ENCODE measurements at regions not wholly inside any gene's neighbourhood (a gene's known extent, or its start where the extent isn't known, plus 50 kb on each side); places are given as distances from the start of the nearest gene placed in this dataset.

DNA sequence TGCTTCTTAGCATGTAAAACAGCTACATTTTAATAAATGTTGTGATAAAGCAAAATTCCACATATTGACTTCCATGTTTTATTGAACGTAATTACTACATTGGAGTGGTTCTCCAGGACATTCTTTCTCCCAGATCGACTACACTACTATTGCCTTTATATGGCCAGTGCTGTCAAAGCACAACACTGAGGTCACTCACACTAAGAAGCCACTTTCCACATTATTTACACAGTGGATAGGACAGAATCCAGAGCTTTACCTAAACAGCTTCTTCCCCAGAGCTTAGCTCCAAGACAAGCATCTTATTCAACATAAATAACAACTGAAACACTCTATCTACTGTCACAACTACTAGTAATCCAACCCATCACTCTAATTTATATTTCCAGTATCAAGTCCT is 73.9 kb upstream of the WDR75 start:
- H4K20me1 ChIP-seq (ENCODE audit: control insufficient read depth, insufficient read depth, low read depth, low read length), result no peaks in the 10 kb centered on the region
- no peaks in the 10 kb centered on the region for H3K79me2 ChIP-seq (ENCODE audit: control insufficient read depth, low read length)
- H3F3A ChIP-seq (ENCODE audit: control insufficient read depth, insufficient read depth), result no peaks in the 10 kb centered on the region
- H3K27me3 ChIP-seq (ENCODE audit: control insufficient read depth, low read length), result no peaks in the 10 kb centered on the region
- H3K4me2 ChIP-seq (ENCODE audit: low read length), result no peak overlapping the region
- no peak for TF ChIP-seq EZH2phosphoT487 (IDR thresholded peaks at IDR 0.05; ENCODE audit: borderline replicate concordance, low read length)
- TF ChIP-seq, protein P1, sequence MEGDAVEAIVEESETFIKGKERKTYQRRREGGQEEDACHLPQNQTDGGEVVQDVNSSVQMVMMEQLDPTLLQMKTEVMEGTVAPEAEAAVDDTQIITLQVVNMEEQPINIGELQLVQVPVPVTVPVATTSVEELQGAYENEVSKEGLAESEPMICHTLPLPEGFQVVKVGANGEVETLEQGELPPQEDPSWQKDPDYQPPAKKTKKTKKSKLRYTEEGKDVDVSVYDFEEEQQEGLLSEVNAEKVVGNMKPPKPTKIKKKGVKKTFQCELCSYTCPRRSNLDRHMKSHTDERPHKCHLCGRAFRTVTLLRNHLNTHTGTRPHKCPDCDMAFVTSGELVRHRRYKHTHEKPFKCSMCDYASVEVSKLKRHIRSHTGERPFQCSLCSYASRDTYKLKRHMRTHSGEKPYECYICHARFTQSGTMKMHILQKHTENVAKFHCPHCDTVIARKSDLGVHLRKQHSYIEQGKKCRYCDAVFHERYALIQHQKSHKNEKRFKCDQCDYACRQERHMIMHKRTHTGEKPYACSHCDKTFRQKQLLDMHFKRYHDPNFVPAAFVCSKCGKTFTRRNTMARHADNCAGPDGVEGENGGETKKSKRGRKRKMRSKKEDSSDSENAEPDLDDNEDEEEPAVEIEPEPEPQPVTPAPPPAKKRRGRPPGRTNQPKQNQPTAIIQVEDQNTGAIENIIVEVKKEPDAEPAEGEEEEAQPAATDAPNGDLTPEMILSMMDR (IDR thresholded peaks at IDR 0.05; ENCODE audit: low read depth, low read length, poor library complexity, severe bottlenecking), result no peak
- H3K36me3 ChIP-seq (ENCODE audit: control insufficient read depth, low read length), result no peaks in the 10 kb centered on the region
- no peaks in the 10 kb centered on the region for H3K9me2 ChIP-seq (replicated peaks; ENCODE audit: control insufficient read depth, low read length)
- no peak overlapping the region for H3K4me3 ChIP-seq (ENCODE audit: low read length)
- no peaks in the 10 kb centered on the region for H3K9me3 ChIP-seq (ENCODE audit: control insufficient read depth, insufficient read depth, low read length)
- no peaks in the 10 kb centered on the region for H3K4me1 ChIP-seq (ENCODE audit: control insufficient read depth, low read length)
- no peak overlapping the region for H3K27ac ChIP-seq (ENCODE audit: low read depth, low read length)

DNA sequence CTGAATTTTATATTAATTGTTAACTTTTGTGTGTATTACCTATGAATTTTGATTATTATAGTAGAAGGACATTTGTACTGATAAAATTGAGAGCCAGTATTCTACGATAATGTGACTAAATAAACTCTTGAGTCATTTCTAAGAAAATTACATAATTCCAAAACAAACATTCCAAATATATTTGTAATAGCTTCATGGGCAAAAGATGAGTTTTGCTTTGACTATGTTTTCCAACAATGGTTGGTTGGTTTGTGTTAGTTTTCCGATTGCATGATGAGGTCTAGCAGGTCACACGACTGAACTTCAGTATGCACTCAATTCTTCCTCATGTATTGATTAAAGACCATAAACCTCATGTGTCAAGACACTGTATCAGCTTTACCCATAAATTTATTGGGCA is 71.7 kb upstream of the WDR75 start:
- TF ChIP-seq, protein P1 (IDR thresholded peaks at IDR 0.05; ENCODE audit: low read depth, low read length, poor library complexity, severe bottlenecking), result no peak
- no peak for TF ChIP-seq EZH2phosphoT487 (IDR thresholded peaks at IDR 0.05; ENCODE audit: borderline replicate concordance, low read length)
- Histone ChIP-seq H3K4me3 (ENCODE audit: low read length) (no peak overlapping the region), H3K4me1 (ENCODE audit: control insufficient read depth, low read length) (no peaks in the 10 kb centered on the region), H4K20me1 (ENCODE audit: control insufficient read depth, insufficient read depth, low read depth, low read length) (no peaks in the 10 kb centered on the region), H3K9me3 (ENCODE audit: control insufficient read depth, insufficient read depth, low read length) (no peaks in the 10 kb centered on the region), H3K36me3 (ENCODE audit: control insufficient read depth, low read length) (no peaks in the 10 kb centered on the region), H3K79me2 (ENCODE audit: control insufficient read depth, low read length) (no peaks in the 10 kb centered on the region), H3K4me2 (ENCODE audit: low read length) (no peak overlapping the region), H3K27ac (ENCODE audit: low read depth, low read length) (no peak overlapping the region), H3K9me2 (replicated peaks; ENCODE audit: control insufficient read depth, low read length) (no peaks in the 10 kb centered on the region), H3K27me3 (ENCODE audit: control insufficient read depth, low read length) (no peaks in the 10 kb centered on the region), H3F3A (ENCODE audit: control insufficient read depth, insufficient read depth) (no peaks in the 10 kb centered on the region)

DNA sequence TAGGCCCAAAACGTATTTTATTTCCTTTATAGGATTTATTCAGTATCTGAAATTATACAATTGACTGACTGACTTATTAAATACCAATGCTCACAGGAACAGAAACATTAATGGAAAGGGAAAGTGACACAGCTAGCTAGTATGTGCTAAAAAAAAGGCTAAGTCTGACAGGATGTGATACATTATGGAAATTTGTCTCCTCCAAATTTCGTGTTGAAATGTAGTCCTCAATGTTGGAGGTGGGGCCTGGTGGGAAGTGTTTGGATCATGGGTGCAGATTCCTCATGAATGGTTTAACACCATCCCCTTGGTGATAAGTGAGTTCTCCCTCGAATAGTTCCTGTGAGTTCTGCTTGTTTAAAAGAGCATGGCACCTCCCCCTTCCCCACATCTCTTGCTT is 70.6 kb upstream of the WDR75 start:
- no peak overlapping the region for H3K27ac ChIP-seq (ENCODE audit: low read depth, low read length)
- no peaks in the 10 kb centered on the region for H3K9me2 ChIP-seq (replicated peaks; ENCODE audit: control insufficient read depth, low read length)
- no peak overlapping the region for H3K4me3 ChIP-seq (ENCODE audit: low read length)
- H3K4me2 ChIP-seq (ENCODE audit: low read length), result no peak overlapping the region
- no peaks in the 10 kb centered on the region for H4K20me1 ChIP-seq (ENCODE audit: control insufficient read depth, insufficient read depth, low read depth, low read length)
- H3K4me1 ChIP-seq (ENCODE audit: control insufficient read depth, low read length), result no peaks in the 10 kb centered on the region
- no peaks in the 10 kb centered on the region for H3K27me3 ChIP-seq (ENCODE audit: control insufficient read depth, low read length)
- H3K36me3 ChIP-seq (ENCODE audit: control insufficient read depth, low read length), result no peaks in the 10 kb centered on the region
- H3K79me2 ChIP-seq (ENCODE audit: control insufficient read depth, low read length), result no peaks in the 10 kb centered on the region
- H3F3A ChIP-seq (ENCODE audit: control insufficient read depth, insufficient read depth), result no peaks in the 10 kb centered on the region
- no peak for TF ChIP-seq EZH2phosphoT487 (IDR thresholded peaks at IDR 0.05; ENCODE audit: borderline replicate concordance, low read length)
- TF ChIP-seq, protein P1 (IDR thresholded peaks at IDR 0.05; ENCODE audit: low read depth, low read length, poor library complexity, severe bottlenecking), result no peak
- H3K9me3 ChIP-seq (ENCODE audit: control insufficient read depth, insufficient read depth, low read length), result no peaks in the 10 kb centered on the region

Measured in DOHH2 (cell line).